ENCODE measurements at regions not wholly inside any gene's neighbourhood (a gene's known extent, or its start where the extent isn't known, plus 50 kb on each side); places are given as distances from the start of the nearest gene placed in this dataset.
"Not testable (repeated sequence)": the region's sequence is repeated elsewhere in the genome, so short reads cannot be mapped to it uniquely, and the experiment has no call there.

GRCh38 chr13:34347784-34348573 is 530.0 kb downstream of the RFC3 start:
- DNase-seq (ENCODE audit: extremely low read depth, low read depth) = no peak

DNA sequence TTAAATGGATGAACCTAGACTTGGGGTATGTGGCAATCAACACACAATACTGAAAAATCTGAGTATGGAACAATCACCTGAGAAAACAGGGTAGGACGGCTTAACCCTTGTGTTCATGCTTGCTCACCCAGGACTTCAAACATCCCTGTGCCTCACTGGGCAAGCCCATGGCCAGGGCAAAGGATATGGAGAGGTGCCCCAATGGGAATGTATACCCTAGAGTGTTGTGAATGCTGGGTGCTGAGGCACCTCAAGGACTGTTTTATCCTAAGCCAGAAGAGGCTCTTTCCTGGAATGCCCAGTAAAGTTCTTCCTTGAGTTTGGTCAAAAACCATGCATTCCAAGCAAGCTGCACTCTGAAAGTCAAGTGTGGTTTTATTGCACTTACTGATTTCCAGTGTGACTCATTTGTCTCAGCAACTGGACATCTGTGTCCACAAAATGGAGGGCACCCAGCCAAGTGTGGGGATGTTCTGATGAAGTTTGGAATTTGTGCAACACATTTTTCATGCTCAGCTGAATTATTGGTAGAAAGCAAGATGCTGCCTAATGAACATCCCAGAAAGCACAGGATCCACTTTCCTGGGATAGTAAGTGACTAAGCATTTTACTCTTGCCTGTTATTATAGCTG is 531.3 kb downstream of the RFC3 start:
- DNase-seq (ENCODE audit: extremely low read depth, low read depth) = no peak

GRCh38 chr13:34350671-34351070 is 532.7 kb downstream of the RFC3 start:
- DNase-seq (ENCODE audit: extremely low read depth, low read depth) = no peak

- DNase-seq (ENCODE audit: extremely low read depth, low read depth) = no peak
Measured at GRCh38 chr13:34351134-34351533, 533.2 kb downstream of the RFC3 start.

DNA sequence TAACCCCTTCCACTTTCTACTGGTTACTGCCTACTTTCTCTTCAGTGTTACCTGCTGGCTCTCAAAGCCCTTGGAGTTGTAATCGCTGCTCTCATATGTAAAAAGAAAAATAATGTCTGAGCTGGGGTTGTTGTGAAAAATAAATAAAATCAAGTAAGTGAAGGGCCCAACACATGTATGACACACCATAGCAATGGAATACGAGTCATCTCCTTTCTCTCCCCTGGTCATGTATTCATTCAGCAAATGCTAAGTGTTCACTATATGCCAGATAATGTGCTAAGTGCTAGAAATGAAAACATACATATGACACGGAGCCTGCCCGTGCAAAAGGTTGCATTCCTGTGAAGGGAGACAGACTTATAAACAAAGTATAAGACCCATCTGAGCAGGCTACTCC is 535.0 kb downstream of the RFC3 start:
- DNase-seq (ENCODE audit: extremely low read depth, low read depth) = no peak

DNA sequence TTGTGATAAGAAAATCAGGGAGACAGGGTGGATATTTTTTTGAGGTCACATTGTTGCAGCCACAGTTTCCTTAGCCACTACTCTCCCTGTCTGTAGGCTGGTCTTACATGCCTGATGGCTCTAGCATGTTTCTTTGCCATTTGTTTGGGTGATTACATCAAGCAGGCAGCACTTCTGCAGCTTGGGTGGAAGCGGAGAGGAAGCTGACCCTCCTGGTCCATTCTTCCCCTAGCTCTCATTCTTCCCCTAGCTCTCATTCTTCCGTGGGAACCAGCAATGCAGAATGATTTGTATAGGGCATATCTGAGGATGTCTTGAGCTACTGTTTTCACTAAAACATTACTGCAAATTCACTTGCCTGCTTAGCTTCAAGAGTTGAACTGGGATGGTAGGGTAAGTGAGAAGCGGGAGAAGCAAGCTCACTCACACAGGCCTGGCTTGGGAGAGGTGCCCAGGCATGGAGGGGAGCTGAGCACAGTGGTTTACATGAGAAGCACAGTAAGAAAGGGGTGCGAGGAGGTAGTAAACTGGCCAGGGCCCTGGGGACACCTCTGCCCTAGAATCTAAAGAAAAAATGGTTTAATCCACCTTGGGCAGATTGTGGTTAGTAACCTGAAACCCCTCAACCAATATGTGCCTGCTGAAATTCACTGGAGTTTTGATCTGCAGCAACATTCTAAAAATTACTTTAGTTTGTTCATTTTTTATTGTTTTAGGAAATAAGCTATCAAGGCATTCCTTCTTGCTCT is 538.9 kb downstream of the RFC3 start:
- no peak for DNase-seq (ENCODE audit: extremely low read depth, low read depth)

DNA sequence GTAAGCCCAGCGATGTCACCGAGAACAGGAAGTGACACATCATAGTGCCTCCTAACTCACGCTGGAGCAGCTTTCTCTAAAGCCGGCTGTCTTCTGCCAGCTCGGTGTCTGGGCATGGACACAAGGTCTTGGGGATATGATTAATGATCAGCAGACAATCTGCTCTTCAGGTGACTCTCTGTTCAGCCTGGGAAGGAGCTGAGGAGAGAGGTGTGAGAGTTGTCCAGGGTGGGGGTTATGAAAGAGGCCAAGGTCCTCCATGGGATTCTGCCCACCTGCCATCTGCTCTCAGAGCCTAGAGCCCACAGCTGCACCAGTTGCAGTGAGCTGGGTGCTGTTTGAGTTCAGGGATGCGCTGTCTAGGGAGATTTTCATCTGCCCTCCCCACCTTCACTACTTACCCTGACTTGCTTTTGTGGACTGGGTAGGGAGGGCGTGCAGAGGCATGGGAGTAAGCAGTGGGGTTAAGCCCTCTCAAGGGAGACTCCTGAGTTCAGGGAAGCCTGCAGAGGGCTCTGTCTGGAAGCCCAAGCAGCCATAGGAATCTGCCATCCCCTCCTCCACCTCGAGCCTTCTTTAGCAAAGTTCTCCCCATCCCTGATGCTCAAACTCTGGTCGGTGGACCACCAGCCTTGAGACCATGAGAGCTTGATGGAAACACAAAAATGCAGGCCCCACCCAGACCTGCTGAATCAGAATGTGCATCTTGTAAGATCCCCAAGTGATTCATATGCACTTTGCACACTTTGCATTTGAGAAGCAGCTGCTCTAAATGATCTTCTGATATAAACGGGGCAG is 539.7 kb downstream of the RFC3 start:
- no peak for DNase-seq (ENCODE audit: extremely low read depth, low read depth)

GRCh38 chr13:34358811-34359513 is 541.0 kb downstream of the RFC3 start:
- DNase-seq (ENCODE audit: extremely low read depth, low read depth) = no peak

DNA sequence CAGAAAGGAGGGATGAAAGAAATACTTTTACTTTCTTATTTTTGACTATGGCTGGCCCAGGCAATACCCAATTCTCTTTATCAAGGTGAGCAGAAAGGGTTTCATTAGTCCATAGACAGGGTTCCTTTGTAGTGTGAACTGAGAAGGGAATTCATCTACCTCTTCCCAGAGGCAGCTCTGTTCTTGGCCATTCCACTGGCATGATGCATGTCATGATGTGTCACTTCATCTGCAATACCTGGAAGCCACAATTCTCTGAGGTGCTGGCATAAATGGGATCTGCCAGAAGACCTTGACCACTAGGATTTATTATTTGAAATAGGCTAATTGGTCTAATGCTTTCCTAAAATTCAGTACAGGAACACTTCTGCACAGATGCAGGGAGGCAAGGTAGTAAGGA is 542.8 kb downstream of the RFC3 start:
- no peak for DNase-seq (ENCODE audit: extremely low read depth, low read depth)

DNA sequence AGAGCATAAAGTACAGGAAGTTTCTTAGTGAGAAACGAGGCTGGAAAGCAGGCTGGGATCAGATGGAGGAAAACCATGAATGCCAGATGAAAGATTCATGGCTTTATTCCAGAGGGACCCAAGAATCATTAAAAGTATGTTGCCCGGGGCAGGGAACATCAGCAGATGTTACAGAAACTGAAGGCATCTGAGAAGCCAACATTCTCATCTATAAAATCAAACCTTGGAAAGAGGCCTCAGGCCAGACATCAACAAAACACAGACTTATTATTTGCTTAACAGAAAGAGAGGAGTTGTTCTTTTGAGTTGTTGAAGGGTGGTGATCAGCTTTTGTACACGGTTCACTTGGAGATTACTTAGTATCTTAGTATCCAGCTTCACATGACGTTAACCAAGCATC is 543.6 kb downstream of the RFC3 start:
- DNase-seq (ENCODE audit: extremely low read depth, low read depth) = no peak

DNA sequence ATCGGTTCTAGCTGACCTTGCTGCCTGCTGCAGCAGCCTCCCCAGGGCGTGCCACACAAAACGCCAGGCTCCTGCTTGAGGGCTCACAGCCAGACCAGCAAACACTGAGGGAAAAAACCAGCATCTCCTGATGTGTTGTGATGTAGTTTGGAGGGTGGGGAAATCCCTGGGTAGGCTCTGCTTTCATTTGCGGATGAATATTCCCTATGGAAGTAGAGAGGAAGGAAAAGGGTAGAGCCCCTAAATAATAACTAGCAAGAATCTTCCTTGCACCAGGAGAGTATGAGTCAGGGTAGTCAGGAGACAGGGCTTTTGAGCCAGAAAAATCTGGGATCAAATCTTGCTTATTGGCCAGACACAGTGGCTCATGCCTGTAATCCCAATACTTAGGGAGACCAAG is 545.3 kb downstream of the RFC3 start:
- DNase-seq (ENCODE audit: extremely low read depth, low read depth) = no peak

DNA sequence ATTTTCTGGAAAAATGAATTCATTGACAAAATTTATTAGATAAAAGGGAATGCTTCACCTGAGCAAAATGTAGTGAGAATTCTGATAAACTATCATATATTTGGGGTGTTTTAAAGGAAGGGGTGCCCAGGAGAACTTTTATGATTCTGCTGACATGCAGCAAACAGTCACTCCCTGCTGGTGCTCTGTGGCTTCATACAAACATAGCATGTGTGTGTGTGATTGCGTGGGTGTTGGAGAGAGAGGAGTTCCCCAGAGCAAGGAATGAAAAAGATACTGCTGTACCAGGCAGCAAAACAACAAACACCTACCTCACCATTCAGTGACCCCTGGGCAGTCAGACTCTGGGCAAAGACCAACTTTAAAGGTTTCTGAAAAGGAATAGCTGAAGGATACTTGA is 546.7 kb downstream of the RFC3 start:
- DNase-seq (ENCODE audit: extremely low read depth, low read depth) = no peak

DNA sequence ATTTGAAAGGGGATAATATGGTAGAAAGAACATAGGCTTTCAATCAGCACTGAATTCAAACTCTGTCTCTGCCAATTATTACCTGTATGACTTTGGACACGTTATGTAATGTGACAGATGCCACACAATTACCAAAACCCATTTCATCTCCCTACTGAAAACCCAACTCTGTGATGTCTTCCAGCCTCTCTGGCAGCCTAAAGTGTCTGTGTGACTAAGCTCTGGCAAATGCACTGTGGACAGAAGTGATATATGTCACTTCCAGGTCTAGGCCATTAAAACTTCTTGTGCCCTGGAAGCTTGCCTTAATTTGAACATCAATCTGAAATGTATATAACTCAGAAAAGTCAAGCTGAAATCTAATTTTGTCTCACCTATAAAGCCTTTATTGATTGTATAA is 552.0 kb downstream of the RFC3 start:
- no peak for DNase-seq (ENCODE audit: extremely low read depth, low read depth)

DNA sequence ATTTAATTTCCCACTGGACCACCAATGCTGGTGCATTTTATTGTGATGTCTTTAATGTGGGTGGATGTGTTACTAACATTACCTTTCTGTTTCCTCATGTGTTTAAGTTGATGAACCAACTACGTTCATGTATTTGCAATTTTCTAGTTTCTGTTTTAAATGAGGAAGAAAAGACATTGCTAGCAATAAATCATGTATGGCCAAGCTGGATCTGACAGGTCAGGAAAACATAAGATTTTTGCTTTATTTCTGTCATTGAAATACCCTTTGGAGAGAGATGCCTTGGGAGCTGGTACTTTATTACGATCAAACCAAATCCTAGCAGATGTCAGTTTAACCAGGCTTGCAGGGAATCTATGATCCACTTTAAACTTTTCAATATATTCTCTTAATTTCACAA is 553.2 kb downstream of the RFC3 start:
- no peak for DNase-seq (ENCODE audit: extremely low read depth, low read depth)

DNA sequence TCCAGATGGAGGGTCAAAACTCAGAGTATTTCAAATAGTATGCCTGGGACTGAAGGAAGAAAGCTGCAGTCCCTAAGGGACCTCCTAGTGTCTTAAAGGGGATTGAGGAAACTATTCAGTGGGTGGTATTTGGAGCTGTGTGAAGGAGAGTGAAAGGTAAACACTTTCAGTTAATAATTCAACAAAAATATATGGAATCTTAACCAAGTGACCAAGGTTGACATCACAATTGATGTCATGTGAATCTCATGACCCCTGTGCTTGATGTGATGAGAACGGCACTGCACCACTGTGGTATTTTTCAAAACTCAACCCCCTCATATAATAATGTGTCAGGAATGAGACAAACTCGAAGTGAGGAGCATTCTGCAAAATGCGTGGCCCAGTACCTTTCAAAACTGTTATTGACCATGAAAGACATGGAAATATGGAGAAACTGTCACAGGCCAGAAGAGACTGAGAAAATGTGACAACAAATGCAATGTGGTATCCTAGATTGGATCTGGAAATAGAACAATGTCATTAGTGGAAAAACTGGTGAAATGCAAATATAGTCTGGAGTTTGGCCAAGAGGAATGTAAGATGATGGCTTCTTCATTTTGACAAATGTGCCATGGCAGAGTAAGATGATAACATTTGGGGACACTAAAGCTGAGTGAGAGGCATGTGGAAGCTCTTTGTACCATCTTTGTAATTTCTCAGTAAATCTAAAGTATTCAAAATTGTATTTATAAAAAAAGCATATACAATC is 553.9 kb downstream of the RFC3 start:
- DNase-seq (ENCODE audit: extremely low read depth, low read depth) = no peak

DNA sequence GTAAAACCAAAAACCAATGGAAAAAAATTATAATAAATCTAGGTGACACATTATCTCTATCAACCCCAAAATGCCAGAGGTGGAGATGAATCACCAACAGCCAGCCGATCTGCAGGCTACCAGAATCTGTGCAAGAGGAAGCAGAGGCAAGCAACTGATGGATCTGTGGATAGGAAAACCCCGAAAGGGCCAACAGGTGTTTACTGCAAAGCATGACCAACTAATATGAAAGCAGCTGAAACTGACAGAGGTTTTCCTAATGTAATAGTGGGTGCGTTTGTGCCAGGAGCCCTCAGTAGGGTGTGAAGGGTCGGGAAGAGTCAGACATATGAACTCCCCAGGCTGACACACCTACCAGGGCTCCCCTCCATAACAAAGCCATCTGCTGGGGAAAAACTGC is 554.6 kb downstream of the RFC3 start:
- DNase-seq (ENCODE audit: extremely low read depth, low read depth) = no peak

- DNase-seq (ENCODE audit: extremely low read depth, low read depth) = no peak
Measured at GRCh38 chr13:34376483-34376882, 558.5 kb downstream of the RFC3 start.

- DNase-seq (ENCODE audit: extremely low read depth, low read depth) = no peak
Measured at GRCh38 chr13:34381228-34381627, 560.8 kb upstream of the NBEA start.

GRCh38 chr13:34383728-34384127 is 558.3 kb upstream of the NBEA start:
- DNase-seq (ENCODE audit: extremely low read depth, low read depth) = no peak

DNA sequence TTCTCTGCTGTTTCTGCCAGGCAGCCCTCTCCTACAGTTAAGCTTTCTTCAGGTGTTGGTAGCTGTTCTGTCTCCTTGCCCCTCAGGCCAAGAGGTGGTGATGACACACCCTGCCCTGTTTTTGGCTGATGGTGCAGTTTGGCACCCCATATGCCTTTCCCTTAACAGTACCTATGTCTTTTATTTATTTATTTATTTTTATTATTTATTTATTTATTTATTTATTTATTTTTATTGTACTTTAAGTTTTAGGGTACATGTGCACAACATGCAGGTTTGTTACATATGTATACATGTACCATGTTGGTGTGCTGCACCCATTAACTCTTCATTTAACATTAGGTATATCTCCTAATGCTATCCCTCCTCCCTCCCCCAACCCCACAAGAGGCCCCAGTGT is 555.8 kb upstream of the NBEA start:
- DNase-seq (ENCODE audit: extremely low read depth, low read depth) = not testable (repeated sequence)

Measured in NCI-H460 (cell line).